IMR-90 (cell line): ENCODE measurements at regions not wholly inside any gene's neighbourhood (a gene's known extent, or its start where the extent isn't known, plus 50 kb on each side); places are given as distances from the start of the nearest gene placed in this dataset.
A peak's percentile ranks its signal among the peaks of the same experiment; 100 is the strongest.

Experiments
- ATAC-seq: fragments of 200-7000 bp; cut with Tn5 transposase; 2 replicates; pipeline ENCODE4 v1.9.1; 2020; ENCODE audit warnings: low read depth, mild to moderate bottlenecking, moderate library complexity
- BruUV-seq: library from RNA; stranded (reverse); fragments of 400-500 nt; replicated peaks from 2 replicates; lab custom pipeline; 2021; lab: Mats Ljungman, UMichigan
- CTCF ChIA-PET: fragments of 300-600 bp; formaldehyde crosslinking; extraction: SDS; loops from one replicate; lab custom pipeline; 2021; ENCODE audit warnings: antibody characterized with exemption; lab: Yijun Ruan, JAX
- POLR2A ChIA-PET: fragments of 300-600 bp; sonication (Branson Sonifier 250); formaldehyde crosslinking; loops from one replicate; lab custom pipeline; 2022; ENCODE audit warnings: antibody characterized with exemption; ENCODE audit not compliant: unreplicated experiment; lab: Charles Lee
- DNase-seq: peaks from one replicate; pipeline ENCODE4 v3.0.0; 2013
- H2AFZ ChIP-seq: replicated peaks from 2 replicates; pipeline ENCODE3; 2013; ENCODE audit warnings: low read length, mild to moderate bottlenecking; ENCODE audit not compliant: poor library complexity
- H2AK5ac ChIP-seq: 2 replicates; pipeline ENCODE4 v1.6.1; 2013; ENCODE audit warnings: low read depth, low read length, inconsistent platforms
- H2AK9ac ChIP-seq: replicated peaks from 2 replicates; pipeline ENCODE3; 2013; ENCODE audit warnings: mild to moderate bottlenecking, low read depth, low read length, moderate library complexity; ENCODE audit not compliant: poor library complexity
- H2BK120ac ChIP-seq: 2 replicates; pipeline ENCODE4 v1.6.1; 2013; ENCODE audit warnings: low read depth, low read length, inconsistent platforms
- H2BK15ac ChIP-seq: 3 replicates; pipeline ENCODE4 v1.6.1; 2013; ENCODE audit warnings: low read depth, low read length, inconsistent platforms
- H2BK20ac ChIP-seq: 2 replicates; pipeline ENCODE4 v1.6.1; 2013; ENCODE audit warnings: low read depth, mild to moderate bottlenecking, inconsistent platforms, low read length, moderate library complexity
- H2BK5ac ChIP-seq: 2 replicates; pipeline ENCODE4 v1.6.1; 2013; ENCODE audit warnings: mild to moderate bottlenecking, low read depth, low read length, inconsistent platforms; ENCODE audit not compliant: poor library complexity, severe bottlenecking
- H3K14ac ChIP-seq: replicated peaks from 2 replicates; pipeline ENCODE4 v1.6.1; 2013; ENCODE audit warnings: low read depth, low read length, inconsistent platforms
- H3K18ac ChIP-seq: 2 replicates; pipeline ENCODE4 v1.6.1; 2013; ENCODE audit warnings: low read depth, low read length, control low read depth
- H3K23ac ChIP-seq: 2 replicates; pipeline ENCODE4 v1.6.1; 2013; ENCODE audit warnings: low read depth, low read length, inconsistent platforms
- H3K27ac ChIP-seq: 2 replicates; pipeline ENCODE4 v1.5.1; 2013; ENCODE audit warnings: mild to moderate bottlenecking, control low read depth, low read length; ENCODE audit not compliant: insufficient read depth
- H3K27me3 ChIP-seq: 2 replicates; pipeline ENCODE4 v1.6.1; 2013; ENCODE audit warnings: low read length; ENCODE audit not compliant: control insufficient read depth, insufficient read depth
- H3K36me3 ChIP-seq: 2 replicates; pipeline ENCODE4 v1.6.1; 2013; ENCODE audit warnings: low read length, mixed read lengths; ENCODE audit not compliant: control insufficient read depth, insufficient read depth
- H3K4ac ChIP-seq: 2 replicates; pipeline ENCODE4 v1.6.1; 2013; ENCODE audit warnings: low read depth, low read length, inconsistent platforms
- H3K4me1 ChIP-seq: 2 replicates; pipeline ENCODE4 v1.6.1; 2013; ENCODE audit warnings: low read length, mixed read lengths; ENCODE audit not compliant: control insufficient read depth, insufficient read depth
- H3K4me2 ChIP-seq: 2 replicates; pipeline ENCODE4 v1.6.1; 2013; ENCODE audit warnings: low read depth, mild to moderate bottlenecking, control low read depth, low read length, moderate library complexity
- H3K4me3 ChIP-seq: 2 replicates; pipeline ENCODE4 v1.5.1; 2013; ENCODE audit warnings: low read depth, mild to moderate bottlenecking, control low read depth, low read length, moderate library complexity; ENCODE audit not compliant: insufficient read depth
- H3K56ac ChIP-seq: 2 replicates; pipeline ENCODE4 v1.6.1; 2013; ENCODE audit warnings: low read length, inconsistent platforms; ENCODE audit not compliant: insufficient read depth; ENCODE audit errors: extremely low read depth
- H3K79me1 ChIP-seq, 2 experiments: 2 replicates each; pipeline ENCODE4 v1.6.1; 2013; ENCODE audit warnings: low read length in 2 of 2, inconsistent platforms in 1 of 2, low read depth in 1 of 2
- H3K9ac ChIP-seq: 2 replicates; pipeline ENCODE4 v1.6.1; 2013; ENCODE audit warnings: low read depth, low read length, control low read depth
- H3K9me1 ChIP-seq: 2 replicates; pipeline ENCODE4 v1.6.1; 2013; ENCODE audit warnings: low read length, inconsistent platforms; ENCODE audit not compliant: insufficient read depth
- H3K9me3 ChIP-seq: 2 replicates; pipeline ENCODE4 v1.6.1; 2013; ENCODE audit warnings: low read length; ENCODE audit not compliant: control insufficient read depth, insufficient read depth
- H4K20me1 ChIP-seq: 2 replicates; pipeline ENCODE4 v1.6.1; 2013; ENCODE audit warnings: low read length, inconsistent platforms; ENCODE audit not compliant: insufficient read depth
- H4K5ac ChIP-seq: 2 replicates; pipeline ENCODE4 v1.6.1; 2013; ENCODE audit warnings: mild to moderate bottlenecking, low read depth, low read length, control low read depth
- H4K8ac ChIP-seq, 2 experiments: 2 replicates each; pipeline ENCODE4 v1.6.1; 2013; ENCODE audit warnings: low read depth in 2 of 2, low read length in 2 of 2, control low read depth in 1 of 2, inconsistent platforms in 1 of 2
- H4K91ac ChIP-seq: 2 replicates; pipeline ENCODE4 v1.6.1; 2013; ENCODE audit warnings: low read depth, low read length, inconsistent platforms; ENCODE audit not compliant: insufficient read depth
- NFE2L2 ChIP-seq: fragments of 150-350 bp; IDR thresholded peaks from 2 replicates; pipeline ENCODE4 v1.6.1; 2016; ENCODE audit warnings: low read depth, mild to moderate bottlenecking, low read length
- WGBS, 2 experiments: methylation state at CpG; one replicate each; pipeline versions ENCODE4 v1.1.5 to v1.1.7; 2013; ENCODE audit warnings: missing lambda C conversion rate in 2 of 2; ENCODE audit not compliant: insufficient read length in 1 of 2; ENCODE audit errors: extremely low coverage in 2 of 2; 5-methylcytosine and 5-hydroxymethylcytosine counted together
- dilution Hi-C: fragments of 300-500 bp; cut with HindIII; formaldehyde crosslinking; loops from one replicate; pipeline ENCODE4 v1.14.3; 2018; ENCODE audit warnings: low sequenced_read_pairs; ENCODE audit not compliant: unreplicated experiment
- in situ Hi-C: fragments of 300-500 bp; cut with MboI; formaldehyde crosslinking; loops from 3 replicates; pipeline ENCODE4 v1.14.3; 2019; ENCODE audit warnings: low sequenced_read_pairs, inconsistent platforms, mixed read lengths
- intact Hi-C: fragments of 100-400 bp; cut with micrococcal nuclease; formaldehyde crosslinking; loops from 2 replicates; pipeline ENCODE4 v1.10.0; 2022

DNA sequence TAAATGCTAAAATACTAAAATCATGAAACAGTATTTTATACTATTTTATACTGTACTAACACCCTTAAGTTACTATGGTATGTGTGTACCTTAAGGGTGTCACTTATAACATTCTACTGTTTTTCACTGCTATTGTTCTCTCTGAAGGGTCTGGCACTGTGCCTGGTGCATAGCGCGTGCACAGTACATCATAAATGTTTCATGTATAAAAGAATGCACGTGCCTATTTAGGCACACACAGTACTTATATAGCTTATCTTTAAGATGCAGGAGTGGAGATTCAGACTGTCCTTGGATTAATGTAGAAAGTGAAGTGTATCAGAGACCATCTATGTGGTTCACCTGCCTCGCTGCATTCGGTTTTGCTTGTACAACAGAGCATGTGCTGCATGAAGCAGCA is 64.0 kb upstream of the SGK1 start:
- Histone ChIP-seq H3K4me2 (no peak overlapping the region), H2BK20ac (no peak overlapping the region), H2BK120ac (no peak overlapping the region), H2BK5ac (no peak overlapping the region), H2AK9ac (no peak overlapping the region), H3K9me1 (no peaks in the 10 kb centered on the region; the same call in 1 of the 2 replicates), H2AFZ (no peak overlapping the region), H4K8ac (no peak overlapping the region), H3K27ac (no peak overlapping the region), H4K20me1 (no peaks in the 10 kb centered on the region), H3K4me1 (no peaks in the 10 kb centered on the region), H3K23ac (no peak overlapping the region), H2BK15ac (no peak overlapping the region), H3K36me3 (no peaks in the 10 kb centered on the region), H3K18ac (no peak overlapping the region), H3K9me3 (no peaks in the 10 kb centered on the region), H3K27me3 (no peaks in the 10 kb centered on the region), H3K4ac (no peak overlapping the region), H3K14ac (0 out of 2 replicates have a peak overlapping the region, but pooled peaks have one; percentile 2), H3K56ac (no peak overlapping the region), H3K9ac (no peak overlapping the region), H3K79me1 (no peaks in the 10 kb centered on the region), H4K91ac (no peak overlapping the region), H2AK5ac (no peak overlapping the region), H3K4me3 (no peak overlapping the region), H4K5ac (no peak overlapping the region)
- no TSS peak for BruUV-seq
- DNase-seq (no peak), ATAC-seq (no peak)
- no peak for TF ChIP-seq NFE2L2
- dilution Hi-C loops: no loop called here
- CTCF ChIA-PET: no interaction called here
- in situ Hi-C loops: no loop called here
- 100% methylated on average over 2 of the region's 5 CpGs; no CpG with 5 or more reads in 1 of the 2 experiments for WGBS, 2 experiments
- intact Hi-C loops: no loop called here
- POLR2A ChIA-PET: no interaction called here
